GM19372 (cell line): ENCODE measurements at regions not wholly inside any gene's neighbourhood (a gene's known extent, or its start where the extent isn't known, plus 50 kb on each side); places are given as distances from the start of the nearest gene placed in this dataset.

Experiments used
- ATAC-seq: cut with Tn5 transposase; IDR thresholded peaks from one replicate; pipeline ENCODE4 v1.9.1; 2021; ENCODE audit warnings: mild to moderate bottlenecking, low read depth, moderate library complexity; ENCODE audit not compliant: unreplicated experiment

DNA sequence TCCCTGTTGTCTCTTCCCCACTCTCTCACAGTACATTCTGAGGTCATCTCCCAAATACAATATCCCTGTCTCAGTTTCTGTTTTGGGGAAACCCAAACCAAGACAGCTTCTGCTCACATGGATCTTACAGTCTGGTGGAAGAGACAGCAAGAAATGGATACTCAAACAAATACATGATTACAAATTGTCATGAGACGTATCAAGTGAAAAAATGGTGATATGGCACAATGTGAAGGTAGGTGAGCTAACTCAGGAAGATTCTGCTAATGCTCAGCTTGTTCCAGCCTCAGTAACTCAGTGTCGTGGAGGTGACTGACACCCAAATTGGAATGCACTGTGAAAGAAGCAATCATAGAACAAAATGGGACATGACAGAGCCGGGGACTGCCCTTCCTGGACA lies 68.3 kb downstream of the CHST1 start:
- ATAC-seq, result no peak

DNA sequence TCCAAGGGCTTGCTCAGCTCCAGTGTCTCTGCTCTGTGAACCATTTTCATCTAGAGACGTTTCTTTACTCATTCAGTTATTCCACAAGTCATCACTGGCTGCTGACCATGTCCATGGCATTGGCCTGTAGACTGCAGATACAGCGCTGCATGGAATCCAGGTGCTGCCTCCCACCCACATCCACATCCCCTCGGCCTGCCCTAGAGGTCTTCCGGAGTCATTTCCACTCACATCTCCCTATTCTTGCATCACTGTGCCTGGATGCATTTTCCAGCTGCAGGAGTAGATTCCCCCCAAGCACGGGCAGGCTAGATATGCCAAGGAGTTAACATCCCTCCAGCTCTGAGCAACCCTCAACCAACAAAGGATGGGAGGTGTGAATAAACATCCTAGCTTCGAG lies 68.9 kb downstream of the CHST1 start:
- ATAC-seq, result no peak

DNA sequence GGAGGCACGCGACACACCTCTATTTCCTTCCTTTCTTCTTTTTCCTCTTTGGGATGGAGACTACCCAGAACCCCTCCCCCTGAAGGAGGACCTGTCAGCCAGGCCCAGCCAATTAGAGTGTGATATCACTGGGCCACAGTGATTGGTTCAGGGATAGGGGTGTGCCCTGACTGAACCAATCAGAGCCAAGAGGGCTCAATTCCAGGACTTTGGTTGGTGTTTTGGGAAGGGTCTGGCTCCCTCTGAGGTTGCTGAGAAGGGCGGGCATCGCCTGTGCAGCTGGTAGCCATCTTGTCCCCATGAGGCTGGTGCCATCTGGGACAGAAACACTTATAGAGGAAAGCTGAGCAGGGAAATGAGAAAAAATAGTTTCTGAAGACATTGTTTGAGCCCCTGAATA lies 71.4 kb downstream of the CHST1 start:
- no peak for ATAC-seq

DNA sequence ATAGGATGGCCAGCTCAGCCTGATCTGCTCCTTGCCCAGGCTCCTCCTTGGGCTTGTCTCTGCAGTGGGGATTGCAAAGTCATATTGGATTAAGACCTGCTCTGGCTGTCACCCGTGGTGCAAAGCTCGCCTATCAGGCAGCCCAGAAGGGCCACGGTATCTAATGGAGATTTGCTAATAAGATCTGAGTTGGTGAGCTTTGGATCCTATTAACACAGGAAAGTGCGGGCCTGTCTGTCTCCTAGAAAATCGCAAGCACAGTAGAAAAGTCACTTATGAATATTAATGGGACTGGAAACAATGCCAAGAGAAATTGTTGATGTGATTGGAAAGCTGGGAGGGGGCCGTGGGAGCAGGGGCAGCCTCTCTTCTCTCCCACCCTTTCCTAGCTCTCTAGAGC lies 72.8 kb downstream of the CHST1 start:
- no peak for ATAC-seq

DNA sequence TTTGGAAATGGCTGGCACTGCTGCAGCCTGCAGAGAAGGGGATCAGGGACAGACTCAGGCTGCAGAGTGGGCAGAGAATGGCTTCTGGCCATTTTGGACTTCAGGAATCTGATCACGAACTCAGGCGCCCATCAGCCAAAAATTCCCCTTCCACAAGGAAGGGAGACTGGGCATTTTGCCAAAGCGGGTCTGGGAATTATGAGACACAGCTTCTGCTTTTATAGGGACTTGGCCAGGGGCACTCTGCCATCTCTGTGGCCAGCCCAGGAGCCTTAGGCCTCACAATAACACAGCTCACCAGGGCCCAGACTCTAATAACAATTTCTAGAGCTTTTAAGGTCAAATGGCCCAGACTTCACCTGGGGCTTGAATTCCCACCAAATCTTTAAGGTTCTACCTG lies 74.7 kb downstream of the CHST1 start:
- ATAC-seq, result no peak

DNA sequence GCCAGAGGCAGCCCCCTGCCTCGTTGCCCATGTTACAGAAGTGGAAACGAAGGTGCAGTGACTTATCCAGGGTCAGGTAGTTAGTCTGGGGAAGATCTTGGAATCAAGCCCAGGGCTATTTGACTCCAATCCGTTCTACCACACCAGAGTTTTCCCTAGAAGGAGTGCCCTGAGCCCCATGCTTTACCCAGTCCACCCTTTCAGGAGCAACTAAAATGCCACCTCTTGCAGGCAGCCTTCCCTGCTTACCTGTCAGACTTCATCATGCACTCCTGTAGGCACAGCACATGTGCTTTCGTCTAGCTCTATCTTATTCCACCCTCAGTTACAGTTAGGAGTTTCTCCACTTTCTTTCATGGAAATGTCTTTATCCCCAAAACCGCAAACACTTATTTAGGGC lies 80.2 kb downstream of the CHST1 start:
- no peak for ATAC-seq

DNA sequence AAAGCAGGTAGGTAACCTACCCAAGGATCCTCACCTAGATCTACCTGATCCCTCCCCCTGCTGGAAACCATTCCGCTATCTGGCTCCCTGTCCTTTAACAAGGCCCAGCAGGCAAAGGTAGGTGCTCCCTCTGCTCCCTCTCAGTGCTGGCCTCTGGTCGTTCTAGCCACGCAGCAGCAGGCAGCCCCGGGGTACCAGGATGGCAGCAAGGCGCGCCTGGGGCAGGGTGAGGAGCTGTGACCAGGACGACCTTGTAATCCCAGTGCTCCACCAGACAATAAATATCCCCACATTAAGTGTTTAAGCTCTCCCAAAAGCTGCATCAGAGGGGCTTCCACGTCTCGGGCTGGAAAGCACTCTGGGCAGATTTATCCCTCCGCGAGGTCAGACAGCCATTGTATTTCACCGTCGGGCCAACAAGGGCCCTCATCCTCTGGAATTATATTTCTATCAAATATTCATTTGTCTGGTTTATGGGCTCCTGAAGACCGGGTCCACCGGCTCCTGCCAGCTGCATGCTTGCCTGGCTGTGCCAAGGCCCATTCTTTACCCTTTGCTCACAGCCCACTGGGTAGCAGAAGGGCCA lies 81.3 kb downstream of the CHST1 start:
- ATAC-seq, result no peak

DNA sequence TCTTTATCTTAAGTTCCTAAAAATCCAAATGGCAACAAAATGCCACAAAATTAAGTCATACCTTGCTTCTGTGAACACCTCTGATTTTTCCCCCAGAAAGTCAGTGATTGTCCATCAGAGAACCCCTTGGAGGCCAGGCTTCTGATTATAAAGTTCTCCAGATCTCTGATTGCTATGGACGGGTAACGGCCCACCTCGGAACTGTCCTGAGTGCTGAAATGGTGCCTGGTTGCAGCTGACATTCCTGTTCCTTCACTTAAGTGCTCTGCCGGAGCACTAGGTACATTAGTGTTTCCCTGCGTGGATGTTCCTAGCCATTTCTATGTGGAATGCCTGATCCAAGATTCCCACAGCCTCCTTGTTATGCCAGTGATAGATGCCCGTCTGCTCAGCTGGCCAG lies 85.0 kb downstream of the CHST1 start:
- no peak for ATAC-seq

DNA sequence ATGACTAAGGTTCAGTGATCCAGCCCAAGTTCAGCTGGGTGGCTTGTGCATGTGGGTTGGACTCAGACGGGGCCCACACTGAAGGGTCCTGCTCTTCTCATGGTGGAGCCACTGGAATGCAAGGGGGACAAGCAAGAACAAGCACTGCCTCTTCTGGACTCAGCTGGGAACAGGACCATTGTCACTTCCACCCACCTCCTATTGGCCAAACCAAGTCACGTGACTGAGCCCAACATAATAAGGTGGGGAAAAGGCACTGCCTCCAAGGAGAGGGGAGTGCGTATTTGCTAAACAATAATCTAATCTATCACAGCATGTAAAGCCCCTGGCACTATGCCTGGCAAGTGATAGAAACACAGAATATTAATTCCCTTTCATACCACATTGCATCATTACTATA lies 87.1 kb downstream of the CHST1 start:
- ATAC-seq, result no peak

DNA sequence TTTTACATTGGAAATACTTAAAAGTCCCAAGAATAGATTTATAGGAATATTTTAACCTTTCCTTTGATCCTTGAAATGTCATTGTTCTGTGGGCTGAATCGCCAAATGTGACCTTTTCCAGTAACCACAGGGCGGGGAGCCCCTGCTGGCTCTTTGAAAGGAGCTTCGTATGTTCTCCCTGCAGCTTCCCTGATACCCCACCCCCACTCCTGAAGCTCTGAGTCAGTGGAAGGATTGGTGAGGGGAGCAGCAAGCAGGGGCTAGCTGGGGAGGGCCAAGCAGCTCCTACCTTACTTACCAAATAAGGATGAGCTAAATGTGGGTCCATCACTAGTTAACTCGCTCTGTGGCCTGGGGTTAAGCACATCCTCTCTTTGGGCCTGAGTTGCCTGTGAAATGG lies 87.7 kb downstream of the CHST1 start:
- ATAC-seq, result no peak

DNA sequence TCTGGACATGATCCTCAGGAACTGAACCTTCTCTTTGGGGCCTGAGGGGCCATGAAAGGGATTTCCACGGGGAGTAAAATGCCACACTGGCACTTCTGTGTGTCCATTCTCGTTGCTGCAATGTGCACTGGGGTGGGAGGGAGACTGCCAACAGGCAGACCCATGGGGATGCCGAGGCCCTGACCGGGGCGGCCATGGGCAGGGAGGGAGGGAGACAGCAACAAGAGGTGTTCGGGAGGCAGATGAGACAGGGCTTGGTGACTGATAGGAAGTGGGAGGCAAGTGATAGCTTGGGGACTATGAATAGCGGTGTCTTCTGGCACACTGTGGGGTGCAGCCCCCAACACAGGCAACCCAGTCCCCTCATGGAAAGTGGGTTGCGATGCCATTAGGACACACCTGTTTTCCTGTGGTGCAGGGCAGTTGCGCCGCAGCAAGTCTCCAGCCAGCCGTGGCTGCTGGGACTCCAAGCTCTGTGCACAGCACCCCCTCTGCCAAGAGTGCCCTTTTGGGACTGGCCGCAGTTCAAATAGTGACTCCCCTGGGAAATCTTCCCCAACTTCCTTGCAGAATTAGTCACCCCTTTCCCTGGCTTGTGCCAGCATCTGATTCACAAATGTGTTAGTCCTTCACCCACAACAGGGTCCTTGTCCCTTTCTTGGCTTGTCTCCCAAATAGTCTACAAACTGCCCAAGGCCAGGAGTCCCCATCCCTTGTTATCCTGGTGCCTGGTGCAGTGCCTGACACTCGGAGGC lies 88.8 kb downstream of the CHST1 start:
- ATAC-seq, result no peak

DNA sequence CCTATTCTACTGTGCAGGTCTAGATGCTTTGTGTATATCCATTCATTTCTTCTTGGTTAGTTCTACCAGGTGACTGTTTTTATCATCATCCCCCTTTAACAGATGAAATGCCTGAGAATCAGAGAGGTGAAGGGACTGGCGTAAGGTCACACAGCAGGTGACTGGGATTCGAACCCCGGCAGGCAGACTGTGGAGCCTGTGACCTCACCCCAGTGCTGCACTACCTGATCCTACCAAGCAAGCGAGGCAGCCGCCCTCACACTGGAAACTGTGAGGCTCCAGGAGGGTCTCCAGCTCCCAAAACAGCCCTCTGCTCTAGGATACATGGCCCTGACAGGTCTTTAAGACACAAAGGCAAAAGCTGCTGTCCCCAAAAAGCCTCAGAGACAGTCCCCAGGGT lies 91.7 kb downstream of the CHST1 start:
- ATAC-seq, result no peak

DNA sequence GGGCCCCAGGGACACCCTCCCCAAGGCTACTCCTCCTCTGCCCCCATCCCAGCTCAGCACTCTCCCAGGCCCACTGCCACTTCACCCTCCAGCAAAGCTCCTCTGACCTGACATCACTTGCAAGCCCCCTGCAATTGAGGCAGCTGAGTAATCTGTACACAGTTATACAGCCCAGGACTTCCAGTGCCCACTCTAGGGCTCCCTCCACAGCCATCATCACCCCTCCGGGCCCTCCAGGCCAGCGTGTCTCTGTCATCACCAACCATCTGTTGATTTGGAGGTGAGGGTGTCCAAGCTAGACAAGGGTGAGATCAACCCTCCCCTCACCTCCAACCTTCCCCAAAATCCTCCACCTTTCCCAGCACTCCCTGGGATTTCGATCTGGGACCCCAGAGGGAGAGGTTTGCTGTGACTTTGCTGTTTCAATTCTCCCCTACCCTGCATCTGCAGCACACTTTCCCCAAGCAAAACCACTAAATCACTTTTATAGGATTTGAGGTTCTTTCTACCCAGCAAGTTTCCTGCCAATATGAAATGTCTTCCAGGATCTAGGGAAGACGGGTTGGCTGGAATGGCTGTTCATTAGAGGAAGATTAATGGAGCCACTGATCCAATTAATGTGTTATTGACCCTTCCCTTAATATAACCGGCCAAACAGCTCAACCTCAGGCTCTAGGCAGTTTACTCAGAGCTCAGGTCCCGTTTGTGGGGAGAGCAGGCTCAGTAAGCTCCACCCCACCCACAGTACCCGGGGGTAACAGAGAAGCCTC lies 92.9 kb downstream of the CHST1 start:
- ATAC-seq, result no peak

DNA sequence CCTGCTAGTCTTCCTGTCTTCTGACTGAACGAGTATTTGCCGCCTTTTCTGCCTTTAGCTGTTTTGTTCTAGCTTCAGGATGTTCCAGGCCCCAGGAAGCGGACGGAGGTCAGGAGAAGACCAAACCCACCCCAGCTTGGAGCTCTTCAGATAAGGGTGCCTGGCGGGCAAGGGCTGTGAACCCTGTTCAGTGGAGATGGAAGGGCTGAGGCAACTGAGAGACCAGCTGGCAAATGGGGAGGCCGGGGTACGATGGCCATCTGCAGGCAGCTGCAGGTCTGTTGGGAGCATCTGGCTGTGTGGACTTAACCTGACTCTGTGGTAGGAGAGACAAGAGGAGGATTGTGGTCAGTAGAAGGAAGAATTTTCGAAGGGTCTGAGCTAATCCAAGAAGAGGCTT lies 95.6 kb downstream of the CHST1 start:
- ATAC-seq, result no peak

DNA sequence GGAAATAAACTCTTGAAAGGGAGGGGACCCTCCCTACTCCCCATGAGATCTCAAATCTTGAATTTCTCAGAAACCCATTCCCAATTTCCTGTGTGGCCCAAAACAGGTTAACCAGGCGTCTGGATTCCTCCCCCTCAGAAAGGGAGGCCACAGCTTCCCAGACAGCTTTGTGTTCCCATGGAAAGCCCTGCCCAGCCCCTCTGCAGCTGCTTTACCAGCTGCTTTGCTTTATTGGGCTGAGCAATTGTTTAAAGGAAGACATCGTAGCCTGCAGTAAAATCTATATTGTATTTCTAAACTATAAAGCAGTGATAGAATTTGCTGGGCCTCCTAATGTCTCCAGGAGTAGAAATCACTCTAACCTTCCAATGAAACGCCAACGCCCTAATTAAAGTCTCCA lies 97.4 kb downstream of the CHST1 start:
- no peak for ATAC-seq

DNA sequence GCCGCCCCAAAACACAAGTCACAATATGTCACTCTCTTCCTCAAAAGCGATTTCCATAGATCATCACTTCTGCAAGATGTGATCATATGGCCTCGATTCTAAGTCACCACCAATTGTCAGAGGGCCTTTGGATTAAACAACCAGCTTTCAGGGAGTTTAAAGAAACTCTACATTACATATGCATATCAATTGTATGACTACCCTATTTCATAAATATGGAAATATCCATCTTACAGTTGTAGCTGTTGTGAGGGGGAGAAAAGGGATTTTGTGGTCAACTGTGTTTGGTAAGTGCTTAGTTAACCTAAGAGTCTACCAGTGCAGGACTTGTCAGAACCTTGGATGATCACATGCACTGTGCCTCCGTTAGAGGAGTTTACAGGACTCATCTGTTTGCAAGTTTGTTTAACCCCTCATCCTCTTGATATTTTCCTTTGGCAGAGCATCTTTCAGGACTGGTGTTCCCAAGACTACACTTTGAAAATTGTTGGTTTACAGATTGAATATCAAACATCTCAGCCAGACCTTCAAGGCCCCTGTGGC lies 99.9 kb downstream of the CHST1 start:
- ATAC-seq, result no peak

DNA sequence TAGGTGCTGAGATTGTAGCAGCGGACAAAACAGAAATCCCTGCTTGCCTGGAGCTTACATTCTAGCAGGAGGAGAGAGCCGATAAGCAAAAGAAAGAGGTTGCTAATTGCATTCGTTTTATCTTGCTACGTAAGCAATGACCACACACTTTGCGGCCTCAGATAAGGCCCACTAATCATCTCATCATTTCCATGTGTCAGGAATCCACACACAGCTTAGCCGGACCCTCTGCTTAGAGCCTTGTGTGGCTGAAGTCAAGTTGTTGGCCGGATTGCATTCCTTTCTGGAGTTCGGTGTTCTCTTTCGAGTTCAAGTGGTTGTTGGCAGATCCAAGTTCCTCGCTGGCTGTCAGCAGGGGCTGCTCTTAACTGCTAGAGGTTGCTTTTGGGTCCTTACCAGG lies 101.6 kb downstream of the CHST1 start:
- ATAC-seq, result no peak

DNA sequence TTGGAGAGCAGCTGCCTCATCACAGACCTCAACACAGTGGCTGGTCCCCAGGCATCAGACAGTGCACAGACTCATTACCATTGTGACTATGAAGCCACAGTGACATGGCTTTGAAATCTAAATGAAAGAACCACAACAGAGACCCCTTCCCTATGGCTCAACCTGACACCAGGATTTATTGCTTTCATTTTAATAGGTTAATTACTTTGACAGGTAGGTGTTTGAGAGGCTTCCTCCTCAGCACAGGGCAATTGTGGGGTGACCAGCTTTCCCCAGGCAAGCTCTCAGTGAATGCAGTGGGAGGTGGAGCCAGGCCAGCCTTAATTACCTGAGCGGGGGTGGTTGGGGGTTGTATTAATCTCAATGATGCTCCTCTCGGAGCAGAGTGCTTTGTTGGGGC lies 102.3 kb downstream of the CHST1 start:
- ATAC-seq, result no peak

DNA sequence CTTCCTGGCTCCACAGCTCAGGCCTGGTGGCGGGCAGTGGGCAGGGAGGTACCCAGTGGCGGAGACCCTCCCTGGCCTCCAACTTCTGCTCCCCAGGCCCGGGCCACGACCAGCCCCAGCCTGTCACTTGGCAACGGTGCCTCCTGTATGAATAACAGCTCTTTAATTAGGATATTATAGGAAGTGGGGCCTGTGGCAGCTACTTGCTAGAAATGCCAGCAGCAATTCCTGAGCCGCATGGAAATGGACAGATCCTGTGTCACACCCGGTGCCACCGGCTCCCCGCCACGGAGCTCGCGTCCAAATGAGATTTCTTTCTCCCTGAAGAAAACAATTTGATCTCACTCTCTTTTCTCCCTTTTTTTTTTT lies 104.5 kb downstream of the CHST1 start:
- no peak for ATAC-seq

DNA sequence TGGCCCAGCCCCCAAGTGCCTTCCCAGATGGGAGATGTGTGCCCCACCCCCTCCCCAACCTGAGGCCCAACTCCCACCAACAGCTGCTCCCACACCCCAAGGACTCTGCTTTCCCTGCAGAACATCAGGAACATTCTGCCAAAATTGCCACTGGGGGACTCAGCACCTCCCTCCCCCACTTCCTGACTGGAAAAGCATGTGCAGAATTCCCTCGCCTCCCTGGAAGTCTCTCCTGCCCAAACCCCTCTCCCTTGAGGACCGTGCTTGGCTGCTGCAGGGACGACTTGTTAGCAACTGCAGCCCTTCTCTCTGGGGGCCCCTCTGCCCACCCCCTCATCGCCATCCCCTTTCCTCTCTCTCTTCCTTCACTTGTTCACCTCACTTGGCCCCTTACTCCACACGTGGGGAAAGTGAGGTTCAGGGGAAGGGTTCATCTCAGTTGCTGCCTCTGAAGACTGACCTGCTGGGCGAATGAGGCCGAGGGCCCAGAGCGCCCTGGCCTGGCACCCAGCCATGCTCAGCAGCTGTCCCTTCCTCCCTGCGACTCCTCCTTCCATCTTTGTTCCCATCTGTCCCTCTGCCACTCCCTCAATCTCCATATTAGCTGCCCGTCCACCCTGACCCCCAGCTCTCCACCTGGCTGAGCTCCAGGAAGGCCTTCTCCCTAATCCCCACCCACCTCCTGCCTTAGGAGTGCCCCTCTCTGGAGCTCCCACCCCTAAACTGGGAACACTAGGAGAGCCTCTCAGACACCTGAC lies 105.1 kb downstream of the CHST1 start:
- no peak for ATAC-seq
